ENCODE measurements at regions not wholly inside any gene's neighbourhood (a gene's known extent, or its start where the extent isn't known, plus 50 kb on each side); places are given as distances from the start of the nearest gene placed in this dataset.

DNA sequence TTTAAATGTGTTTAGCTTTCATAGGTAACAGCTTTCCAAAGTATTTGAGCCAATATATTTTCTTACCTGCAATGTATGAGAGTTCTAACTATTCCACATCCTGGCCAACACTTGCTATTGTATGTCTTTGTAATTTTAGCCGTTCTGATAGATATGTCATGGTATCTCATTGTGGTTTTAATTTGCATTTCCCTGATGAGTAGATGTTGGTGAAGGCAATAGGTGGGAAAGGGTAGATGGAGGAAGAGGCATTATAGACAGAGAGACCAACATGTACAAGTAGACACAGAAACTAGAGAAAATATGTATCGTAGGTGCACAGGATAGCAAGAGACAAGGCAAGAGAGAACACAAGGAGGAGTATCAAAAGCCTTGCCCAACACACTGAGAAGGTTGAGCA is 54.8 kb upstream of the CCDC71L start:
- no peak for TF ChIP-seq POLR2A (IDR thresholded peaks at IDR 0.05; ENCODE audit: low read depth, low read length)
- TF ChIP-seq POLR2AphosphoS5 (IDR thresholded peaks at IDR 0.05; ENCODE audit: low read depth, low read length): no peak
- TF ChIP-seq TAF1 (IDR thresholded peaks at IDR 0.05; ENCODE audit: borderline replicate concordance, low read depth, low read length): no peak
